ENCODE measurements at regions not wholly inside any gene's neighbourhood (a gene's known extent, or its start where the extent isn't known, plus 50 kb on each side); places are given as distances from the start of the nearest gene placed in this dataset.
"Not testable (repeated sequence)": the region's sequence is repeated elsewhere in the genome, so short reads cannot be mapped to it uniquely, and the experiment has no call there.

DNA sequence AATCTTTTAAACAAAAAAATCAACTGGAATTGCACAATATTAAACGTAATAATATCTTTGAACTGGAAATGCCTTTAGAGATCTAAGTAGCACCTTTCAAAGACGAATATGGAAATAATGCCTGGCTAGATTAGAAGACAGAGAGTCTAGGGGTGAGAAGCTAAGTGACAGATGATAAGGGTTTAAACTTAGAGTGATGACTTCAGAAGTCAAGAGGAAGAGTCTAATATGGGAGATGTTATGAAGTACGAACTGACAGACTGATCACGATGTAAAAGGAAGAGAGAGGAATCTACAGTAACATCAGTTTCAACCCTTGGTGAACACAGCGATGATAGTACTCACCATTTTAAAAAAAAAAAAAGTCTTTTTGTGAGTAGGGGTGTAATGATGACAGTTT lies 57.9 kb downstream of the HINT1 start:
- no peak overlapping the region for H3K4me3 ChIP-seq (ENCODE audit: low read length)
- no peak for DNase-seq (ENCODE audit: low read depth)
- no peak for TF ChIP-seq CTCF (IDR thresholded peaks at IDR 0.05; ENCODE audit: insufficient read depth, low read depth, low read length, missing control alignments)

- TF ChIP-seq CTCF (IDR thresholded peaks at IDR 0.05; ENCODE audit: insufficient read depth, low read depth, low read length, missing control alignments) = no peak
- H3K4me3 ChIP-seq (ENCODE audit: low read length) = no peak overlapping the region
- DNase-seq (ENCODE audit: low read depth) = peak; percentile 55
These were observed 60.8 kb downstream of the HINT1 start for GRCh38 chr5:131104169-131104808.

DNA sequence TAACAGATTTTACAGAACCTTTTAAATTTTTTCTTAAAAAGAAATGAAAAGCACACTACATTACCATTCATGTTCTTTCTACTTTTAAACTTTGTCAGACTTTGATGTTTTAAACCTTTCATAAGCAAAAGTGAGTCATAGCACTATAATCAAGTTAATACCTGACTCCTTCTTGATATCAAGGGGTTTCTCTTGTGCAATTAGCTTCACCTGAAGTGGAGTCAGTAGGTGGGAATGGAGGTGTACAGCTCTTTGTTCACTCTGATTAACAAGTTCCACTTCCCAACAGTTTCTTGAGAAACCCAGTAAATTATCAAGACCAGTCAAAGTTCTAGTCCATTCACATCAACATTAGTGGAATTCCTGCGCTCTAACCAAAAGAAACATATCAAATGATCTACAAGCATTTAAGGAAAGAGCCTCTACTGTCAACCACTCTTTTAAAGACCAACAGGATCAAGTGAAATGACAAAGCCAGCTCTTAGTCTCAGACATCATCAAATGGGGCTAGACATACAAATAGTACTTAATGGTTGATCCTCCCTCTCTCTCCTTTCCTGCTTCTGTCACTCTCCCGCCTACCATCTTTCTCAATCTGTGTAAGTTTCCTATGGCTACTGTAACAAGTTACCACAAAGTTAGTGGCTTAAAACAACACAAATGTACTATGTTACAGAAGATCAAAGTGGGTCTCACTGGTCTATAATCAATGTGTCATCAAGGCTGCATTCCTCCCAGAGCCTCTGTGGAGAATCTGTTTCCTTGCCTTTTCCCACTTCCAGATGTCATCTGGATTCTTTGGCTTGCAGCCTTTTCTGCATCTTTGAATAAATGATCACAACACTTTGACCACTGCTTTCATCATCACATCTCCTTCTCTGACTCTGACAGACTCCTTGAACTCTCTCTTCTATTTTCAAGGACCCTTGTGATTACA lies 68.0 kb downstream of the HINT1 start:
- peak; percentile 52 for DNase-seq (ENCODE audit: low read depth)
- no peak overlapping the region for H3K4me3 ChIP-seq (ENCODE audit: low read length)
- no peak for TF ChIP-seq CTCF (IDR thresholded peaks at IDR 0.05; ENCODE audit: insufficient read depth, low read depth, low read length, missing control alignments)

GRCh38 chr5:131095561-131095960 lies 69.5 kb downstream of the HINT1 start:
- H3K4me3 ChIP-seq (ENCODE audit: low read length); DNase-seq (ENCODE audit: low read depth): not testable (repeated sequence)

DNA sequence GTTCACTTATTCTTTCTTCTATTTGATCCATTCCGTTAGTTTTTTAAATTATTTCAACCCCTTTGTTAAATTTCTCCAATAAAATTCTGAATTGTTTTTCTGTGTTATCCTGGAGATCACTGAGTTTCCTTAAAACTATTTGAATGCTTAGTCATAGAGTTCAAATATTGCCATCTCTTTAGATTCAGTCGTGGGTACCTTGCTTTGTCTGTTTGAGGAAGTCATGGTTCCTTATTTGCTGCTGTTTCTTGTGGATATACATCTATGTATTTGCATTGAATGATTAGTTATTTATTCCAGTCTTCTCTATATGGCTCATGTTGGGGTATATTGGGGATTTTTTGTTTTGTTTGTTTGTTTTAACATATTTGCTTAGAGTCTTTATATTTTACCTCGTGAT lies 80.6 kb downstream of the HINT1 start:
- no peak for DNase-seq (ENCODE audit: low read depth)
- H3K4me3 ChIP-seq (ENCODE audit: low read length) = no peak overlapping the region
- TF ChIP-seq CTCF (IDR thresholded peaks at IDR 0.05; ENCODE audit: insufficient read depth, low read depth, low read length, missing control alignments) = no peak

- no peak overlapping the region for H3K4me3 ChIP-seq (ENCODE audit: low read length)
- DNase-seq (ENCODE audit: low read depth) = no peak
- TF ChIP-seq CTCF (IDR thresholded peaks at IDR 0.05; ENCODE audit: insufficient read depth, low read depth, low read length, missing control alignments) = no peak
These were observed 83.1 kb downstream of the HINT1 start for GRCh38 chr5:131081913-131082488.

DNA sequence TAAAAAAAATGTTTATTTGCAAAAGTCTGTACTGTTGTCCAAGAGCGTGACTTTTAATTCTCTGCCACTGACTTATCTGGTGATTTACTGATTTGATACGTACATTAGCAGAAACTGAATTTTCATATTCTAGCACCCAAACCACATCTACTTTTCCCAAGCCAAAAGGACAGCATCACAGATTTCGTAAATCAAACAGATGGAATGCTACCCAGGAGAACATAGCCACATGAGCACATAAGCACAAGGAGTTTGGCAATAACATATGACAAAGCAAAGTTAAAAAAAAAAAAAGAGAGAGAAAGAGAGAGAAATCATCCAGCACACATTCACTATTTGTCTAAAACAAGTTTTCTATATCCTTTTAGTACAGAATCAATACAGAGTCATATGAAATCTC lies 83.7 kb downstream of the HINT1 start:
- DNase-seq (ENCODE audit: low read depth) = peak; percentile 6
- H3K4me3 ChIP-seq (ENCODE audit: low read length) = no peak overlapping the region
- no peak for TF ChIP-seq CTCF (IDR thresholded peaks at IDR 0.05; ENCODE audit: insufficient read depth, low read depth, low read length, missing control alignments)

All from epithelial cell of esophagus (primary cell).